Inflammatory macrophage treated with lipopolysaccharide for 1 hour (primary cell): ENCODE measurements at regions not wholly inside any gene's neighbourhood (a gene's known extent, or its start where the extent isn't known, plus 50 kb on each side); places are given as distances from the start of the nearest gene placed in this dataset.

ENCODE experiments used
- DNase-seq, 2 donors: peaks; one replicate each; pipeline ENCODE4 v3.0.0-alpha.2; 2020 to 2022

DNA sequence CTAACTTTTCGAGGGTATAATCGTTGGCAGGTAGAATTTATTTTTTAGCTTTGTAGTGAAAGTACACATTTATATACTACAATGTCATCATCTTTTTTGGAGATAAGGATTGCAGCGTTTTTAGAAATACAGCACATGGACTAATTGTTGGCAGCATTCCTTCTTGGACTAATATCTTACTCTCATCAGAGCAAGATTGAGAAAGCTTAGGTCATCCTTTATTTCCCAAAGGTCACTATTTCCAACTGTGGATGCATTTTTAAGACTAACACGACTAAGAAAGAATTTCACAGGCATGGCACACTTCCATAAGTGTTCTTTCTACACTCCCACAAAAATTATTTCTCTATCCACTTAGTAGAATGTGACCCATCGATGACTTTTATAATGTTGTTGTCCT lies 732.3 kb downstream of the NCAM2 start:
- DNase-seq: no peak

DNA sequence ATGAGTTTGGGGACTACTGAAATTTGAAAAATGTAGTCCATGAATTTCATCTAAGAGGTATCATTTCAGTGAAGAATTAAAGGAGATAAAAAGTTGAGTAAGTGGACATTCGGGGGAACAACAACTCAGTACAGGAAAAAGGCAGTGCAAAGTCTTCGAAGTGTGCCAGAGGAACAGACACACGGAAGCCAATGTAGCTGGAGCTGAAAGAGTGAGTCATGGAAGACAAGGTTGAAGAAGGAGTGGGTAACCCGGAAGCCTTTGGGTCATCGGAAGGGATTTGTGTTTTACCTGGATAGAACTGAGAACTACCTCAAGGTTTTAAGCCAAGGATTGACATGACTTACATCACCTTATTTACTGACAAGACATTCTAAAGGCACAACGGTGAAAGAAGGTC lies 733.4 kb downstream of the NCAM2 start:
- DNase-seq: no peak

GRCh38 chr21:21734088-21734487 lies 735.9 kb downstream of the NCAM2 start:
- no peak for DNase-seq

DNA sequence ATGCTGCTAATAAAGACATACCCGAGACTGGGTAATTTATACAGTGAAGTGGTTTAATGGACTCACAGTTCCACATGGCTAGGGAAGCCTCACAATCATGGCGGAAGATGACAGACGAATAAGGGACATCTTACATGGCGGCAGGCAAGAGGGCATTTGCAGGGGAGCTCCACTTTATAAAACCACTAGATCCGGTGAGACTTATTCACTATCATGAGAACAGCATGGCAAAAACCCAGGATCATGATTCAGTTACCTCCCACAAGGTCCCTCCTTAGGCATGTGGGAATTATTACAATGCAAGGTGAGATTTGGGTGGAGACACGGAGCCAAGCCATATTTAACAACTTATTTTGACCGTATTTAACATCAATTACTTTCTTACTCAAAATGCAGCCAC lies 739.0 kb downstream of the NCAM2 start:
- no peak for DNase-seq

DNA sequence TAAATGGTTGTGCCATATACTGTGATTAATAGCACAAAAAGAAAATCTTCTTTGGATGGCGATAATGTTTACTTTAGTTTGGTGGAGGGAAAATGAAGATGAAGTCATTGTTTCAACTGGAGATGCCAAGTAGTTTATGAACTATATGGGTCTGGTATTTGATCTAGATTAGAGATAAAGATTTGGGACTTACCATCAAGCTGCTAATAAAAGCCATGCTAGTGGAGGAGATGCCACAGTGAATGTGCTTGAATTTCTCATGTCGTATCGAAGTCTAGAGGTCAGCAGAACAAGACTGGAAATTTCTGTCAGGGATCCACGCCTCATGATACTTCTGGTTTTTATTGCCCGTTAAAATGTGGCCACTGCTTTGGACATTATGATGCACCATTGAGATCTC lies 742.0 kb downstream of the NCAM2 start:
- DNase-seq: no peak

DNA sequence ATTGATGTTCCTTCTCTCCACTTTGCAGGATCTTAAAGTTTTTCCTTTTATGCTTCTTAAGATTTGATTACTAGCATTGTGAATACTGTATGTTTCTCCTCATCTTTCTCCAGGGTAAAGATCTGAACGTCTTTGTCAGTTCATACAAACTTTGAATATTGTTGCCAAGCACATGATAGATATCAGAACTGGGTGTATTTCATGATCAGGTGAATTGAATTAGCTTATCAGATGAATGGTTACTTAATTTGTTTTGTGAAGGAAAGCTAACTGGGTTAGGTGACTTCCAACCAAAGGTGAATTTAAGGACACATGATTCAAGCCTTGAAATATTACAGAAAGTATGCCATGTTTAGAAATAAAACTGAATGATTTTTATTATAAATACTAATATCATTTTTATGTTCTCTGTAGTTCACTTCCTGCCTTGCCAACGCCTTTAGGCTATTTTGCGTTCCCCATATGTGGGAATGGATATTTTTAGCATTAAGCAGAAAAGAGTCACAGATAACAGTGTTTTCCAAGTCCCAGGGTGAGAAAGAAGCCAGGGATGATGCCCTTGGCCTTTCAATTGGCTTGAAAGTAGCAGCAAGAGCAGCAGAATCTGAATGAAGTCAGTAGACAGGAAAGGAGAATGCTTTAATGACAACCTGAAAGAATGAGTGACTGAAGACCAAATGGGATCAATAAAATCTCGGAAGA lies 752.1 kb downstream of the NCAM2 start:
- DNase-seq: no peak

DNA sequence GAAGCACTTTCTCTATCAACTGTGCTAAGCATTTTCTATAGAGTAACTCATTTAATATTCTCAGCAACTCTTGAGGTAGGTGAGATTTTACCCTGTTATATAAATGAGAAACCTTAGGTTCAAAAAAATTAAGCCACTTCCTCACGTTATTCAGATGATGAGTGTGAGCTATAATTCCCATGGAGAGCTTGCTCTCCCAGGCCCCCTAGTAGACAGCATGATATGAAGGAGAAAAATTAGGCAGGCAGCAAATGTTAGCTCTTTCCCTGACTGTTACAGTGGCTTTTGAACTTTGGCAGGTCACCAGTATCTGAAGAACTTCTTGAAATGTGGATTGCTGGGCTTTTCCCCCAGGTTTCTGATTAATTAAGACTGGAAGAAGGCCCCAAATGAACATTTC lies 753.1 kb downstream of the NCAM2 start:
- DNase-seq: no peak

DNA sequence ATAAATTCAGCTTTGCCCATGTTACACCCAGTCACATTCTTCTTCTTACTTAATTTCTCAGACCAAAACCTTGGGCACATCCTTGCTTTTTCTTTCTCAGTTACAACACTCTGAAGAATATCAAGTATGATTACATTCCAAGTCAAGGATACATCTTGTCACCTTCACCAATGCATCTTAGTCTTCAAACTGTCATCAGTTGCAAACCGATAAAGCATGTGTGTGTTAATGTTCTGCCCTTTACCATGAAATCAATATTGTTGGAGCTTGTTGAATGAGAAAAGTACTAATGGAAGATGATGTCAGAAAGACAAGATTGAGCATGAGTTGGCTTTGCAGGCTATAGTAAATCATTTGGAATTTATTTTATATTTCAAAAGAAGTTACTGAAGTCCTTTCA lies 764.6 kb downstream of the NCAM2 start:
- DNase-seq: no peak

- DNase-seq: no peak
Observed at GRCh38 chr21:21764281-21764680, 766.1 kb downstream of the NCAM2 start.

- no peak for DNase-seq
Observed at GRCh38 chr21:21767276-21767675, 769.1 kb downstream of the NCAM2 start.

DNA sequence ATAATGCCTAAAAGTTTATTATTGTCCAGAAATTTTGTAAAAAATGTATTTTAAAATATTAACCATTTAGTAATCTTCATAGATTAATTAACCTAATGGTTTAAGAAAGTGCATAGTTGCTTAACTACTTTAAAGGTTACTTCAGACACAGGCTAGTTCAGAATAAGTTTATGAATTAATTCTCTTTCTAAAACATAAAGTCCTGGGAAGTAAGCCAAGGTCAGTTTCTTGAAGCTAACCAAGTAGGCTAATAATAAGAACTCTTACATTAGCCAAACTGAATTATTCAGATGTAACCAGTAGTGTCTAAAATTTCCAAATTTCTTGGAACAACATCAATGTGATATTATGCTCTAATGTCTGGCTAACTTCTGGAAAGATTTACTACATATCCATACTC lies 790.4 kb downstream of the NCAM2 start:
- no peak for DNase-seq

GRCh38 chr21:21801921-21802320 lies 803.7 kb downstream of the NCAM2 start:
- no peak for DNase-seq

GRCh38 chr21:21806711-21807597 lies 808.7 kb downstream of the NCAM2 start:
- no peak for DNase-seq

- DNase-seq: no peak
Observed at GRCh38 chr21:21807598-21807903, 809.3 kb downstream of the NCAM2 start.

- DNase-seq: no peak
Observed at GRCh38 chr21:21813289-21813688, 815.1 kb downstream of the NCAM2 start.

- no peak for DNase-seq
Observed at GRCh38 chr21:21813934-21814333, 815.7 kb downstream of the NCAM2 start.

DNA sequence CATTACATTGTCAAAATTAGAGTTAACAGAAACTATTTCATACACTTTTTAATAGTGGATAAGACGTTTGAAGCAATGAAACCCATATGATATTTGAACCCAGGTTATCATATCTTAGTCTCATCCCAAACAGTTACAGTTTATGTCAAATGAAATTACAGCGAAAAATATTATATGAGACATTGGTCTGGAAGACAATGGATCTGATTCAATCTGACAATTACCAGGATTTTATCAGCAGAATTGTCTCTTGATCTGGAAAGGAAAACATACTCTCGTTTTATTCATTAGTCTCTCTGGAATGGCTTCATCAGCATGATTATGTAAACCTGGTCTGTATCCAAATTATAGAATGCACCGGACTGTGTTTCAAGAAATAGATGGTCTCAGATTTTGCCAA lies 818.6 kb downstream of the NCAM2 start:
- no peak for DNase-seq

DNA sequence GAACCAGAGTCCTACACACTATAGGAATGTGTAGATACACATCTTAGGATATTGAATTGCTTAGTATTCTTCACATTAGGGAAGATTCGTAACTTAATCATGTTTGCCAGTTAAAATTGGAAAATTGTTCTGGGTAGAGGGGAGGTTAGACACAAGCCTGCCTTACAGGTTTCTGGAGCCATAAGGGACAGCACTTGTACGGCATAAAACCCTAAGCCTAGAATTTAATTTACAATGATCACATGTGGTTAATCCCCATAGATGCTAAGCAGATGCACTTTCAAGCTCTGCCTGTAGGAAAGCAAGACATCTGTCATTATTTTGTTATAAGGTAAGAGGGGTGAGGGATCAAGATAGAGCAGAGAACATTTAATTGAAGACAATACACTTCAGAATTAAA lies 820.7 kb downstream of the NCAM2 start:
- no peak for DNase-seq

DNA sequence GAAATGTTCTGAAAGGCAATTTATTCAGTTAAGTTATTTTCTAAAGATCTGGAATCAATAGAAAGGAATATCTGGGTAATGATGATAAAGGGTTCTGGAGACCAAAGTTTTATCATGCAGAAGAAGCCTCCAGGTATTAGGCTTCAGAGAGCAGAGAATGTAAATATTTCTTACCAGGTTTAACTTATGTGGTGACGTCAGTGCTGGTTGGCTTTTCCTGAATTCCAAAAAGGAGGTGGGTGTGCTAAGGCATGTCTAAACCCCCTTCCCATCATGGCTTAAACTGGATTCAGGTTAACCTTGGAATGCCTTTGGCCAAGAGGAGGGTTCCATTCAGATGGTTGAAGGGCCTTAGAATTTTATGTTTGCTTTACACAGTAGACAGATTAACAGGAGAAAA lies 829.9 kb downstream of the NCAM2 start:
- no peak for DNase-seq

DNA sequence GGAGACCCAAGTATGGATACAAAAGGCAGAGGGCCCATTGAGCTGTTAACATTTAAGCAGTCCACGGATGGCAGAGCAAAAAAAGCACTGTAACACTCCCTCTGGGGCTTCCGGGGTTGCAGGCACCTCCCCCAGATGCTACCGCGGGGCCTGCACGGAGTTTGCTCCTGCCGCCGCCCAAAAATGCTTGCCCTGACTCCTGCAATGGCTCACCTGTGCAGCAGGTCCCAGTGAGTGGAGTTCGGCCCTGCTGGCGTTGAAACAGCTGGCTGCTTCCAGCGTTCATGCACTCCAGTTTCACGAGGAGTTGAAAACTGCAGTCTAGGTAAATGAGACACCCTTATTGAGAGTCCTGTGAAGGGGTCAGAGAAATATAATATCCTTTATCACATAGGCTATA lies 832.8 kb downstream of the NCAM2 start:
- no peak for DNase-seq

GRCh38 chr21:21845901-21846300 lies 847.7 kb downstream of the NCAM2 start:
- DNase-seq: no peak

DNA sequence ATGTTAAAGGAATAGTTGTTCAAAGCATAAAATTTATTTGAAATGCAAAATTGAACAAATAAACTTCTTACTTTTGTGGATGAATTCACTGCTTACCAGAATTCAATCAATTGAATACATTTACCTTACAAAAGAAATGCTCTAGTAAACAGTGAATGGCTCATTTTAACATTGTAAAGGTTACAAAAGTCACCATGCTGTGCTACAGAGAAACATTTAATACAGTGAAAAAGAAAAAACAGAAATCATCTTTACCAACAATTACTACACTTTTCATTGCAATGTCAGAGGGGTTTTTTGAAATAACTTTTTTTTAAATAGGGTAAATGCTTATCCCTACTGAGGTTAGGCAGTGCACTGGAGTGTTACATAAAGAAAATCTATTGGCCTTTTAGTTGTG lies 853.0 kb downstream of the NCAM2 start:
- no peak for DNase-seq

DNA sequence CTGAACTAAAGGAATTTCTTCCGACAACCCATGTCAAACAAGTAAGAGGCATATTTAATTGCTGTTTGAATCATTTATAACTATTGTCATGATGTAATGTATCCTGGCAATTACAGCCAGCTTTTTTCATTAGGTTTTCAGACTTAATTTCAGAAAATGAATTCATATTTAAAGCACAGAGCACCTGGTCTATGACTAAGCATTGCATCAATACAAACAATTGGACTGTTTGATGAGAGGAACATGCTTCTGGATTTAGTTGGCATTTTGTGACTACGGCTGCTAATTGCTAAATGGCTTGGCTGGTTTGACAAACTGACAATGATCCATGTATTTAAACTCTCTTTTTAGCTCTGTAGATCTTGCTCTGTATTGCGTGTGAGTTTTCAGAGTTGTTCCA lies 853.4 kb downstream of the NCAM2 start:
- DNase-seq: no peak

GRCh38 chr21:21858502-21859334 lies 860.5 kb downstream of the NCAM2 start:
- no peak for DNase-seq
